HG03139 (cell line): ENCODE measurements at regions not wholly inside any gene's neighbourhood (a gene's known extent, or its start where the extent isn't known, plus 50 kb on each side); places are given as distances from the start of the nearest gene placed in this dataset.

ENCODE experiments used
- ATAC-seq: cut with Tn5 transposase; IDR thresholded peaks from one replicate; pipeline ENCODE4 v1.9.1; 2021; ENCODE audit not compliant: unreplicated experiment

DNA sequence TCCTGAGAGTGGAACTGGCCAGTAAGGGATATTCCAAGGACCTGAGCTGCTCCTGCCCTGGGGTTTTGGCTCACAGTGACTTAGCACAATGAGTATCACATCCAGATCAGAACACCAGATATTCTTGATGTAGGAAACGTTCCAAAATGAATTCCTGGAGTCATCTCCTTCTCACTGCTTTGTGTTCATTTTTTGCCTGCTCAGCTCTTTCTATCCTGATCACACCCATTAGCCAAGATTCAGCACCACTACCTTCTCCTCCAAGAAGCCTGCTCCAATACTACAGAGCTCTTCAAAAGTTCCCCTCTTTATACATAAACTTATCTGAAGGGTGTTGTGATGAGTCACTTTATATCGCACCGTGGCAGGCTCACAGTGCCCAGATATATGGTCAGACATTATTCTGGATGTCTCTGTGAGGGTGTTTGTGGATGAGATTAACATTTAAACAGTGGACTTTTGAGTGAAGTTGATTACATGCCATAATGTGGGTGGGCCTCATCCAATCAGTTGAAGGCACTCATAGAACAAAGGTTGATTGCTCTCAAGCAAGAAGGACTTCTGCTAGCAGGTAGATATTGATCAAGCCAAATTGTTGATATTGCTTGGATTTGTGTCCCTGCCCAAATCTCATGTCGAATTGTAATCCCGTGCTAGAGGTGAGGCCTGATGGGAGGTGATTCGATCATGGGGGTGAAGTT is 1155.2 kb upstream of the AUTS2 start:
- ATAC-seq, result no peak

DNA sequence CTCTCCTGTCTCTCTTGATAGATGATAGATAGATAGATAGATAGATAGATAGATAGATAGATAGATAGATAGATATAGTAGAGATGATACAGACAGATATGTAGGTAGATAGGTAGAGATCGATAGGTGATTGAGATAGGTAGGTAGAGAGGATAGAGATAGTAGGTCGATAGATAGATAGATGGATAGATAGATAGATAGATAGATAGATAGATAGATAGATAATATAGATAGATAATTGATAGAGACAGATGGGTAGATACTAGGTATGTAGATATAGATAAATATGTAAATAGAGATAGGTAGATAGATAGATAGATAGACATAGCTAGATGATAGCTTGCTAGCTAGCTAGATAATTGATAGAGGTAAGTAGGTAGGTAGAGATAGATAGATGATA is 1154.2 kb upstream of the AUTS2 start:
- ATAC-seq, result no peak

DNA sequence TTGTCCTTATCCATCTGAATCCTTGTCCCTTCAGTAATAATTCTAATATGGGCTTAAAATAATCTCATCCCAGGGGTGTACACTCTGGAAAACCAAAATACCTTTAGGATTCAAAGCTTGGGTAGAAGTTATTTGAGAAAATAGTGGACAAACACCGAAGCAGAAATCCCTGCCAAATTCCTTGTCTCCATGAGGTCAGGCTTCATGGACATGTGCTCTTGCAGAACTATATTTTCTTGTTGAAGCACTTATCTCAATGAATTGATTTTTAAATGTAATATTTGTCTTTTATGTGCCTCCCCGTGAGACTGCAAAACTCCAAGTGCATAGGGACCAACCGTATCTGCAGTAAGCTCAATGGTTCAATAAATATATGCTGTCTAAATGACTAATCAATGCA is 1153.3 kb upstream of the AUTS2 start:
- ATAC-seq, result no peak

DNA sequence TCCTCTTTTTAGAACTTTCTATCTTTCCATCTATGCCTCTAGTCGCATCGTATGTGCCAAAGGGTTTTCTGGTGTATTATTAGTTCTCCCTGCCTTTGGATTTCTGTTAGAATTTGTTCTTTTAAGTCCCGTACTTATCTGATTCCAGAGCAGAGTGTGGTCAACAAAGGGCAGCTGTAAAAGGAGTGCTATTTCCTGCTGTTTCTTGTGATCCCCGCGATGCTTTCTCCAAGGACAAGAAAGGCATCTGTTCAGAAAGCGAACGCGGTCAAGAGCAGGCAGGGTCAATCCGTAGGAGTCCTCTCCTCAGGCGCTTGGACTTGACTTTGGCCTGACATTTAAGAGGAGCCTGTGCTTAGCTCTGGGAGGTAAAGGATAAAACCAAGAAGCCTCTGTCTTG is 1152.1 kb upstream of the AUTS2 start:
- ATAC-seq, result no peak

DNA sequence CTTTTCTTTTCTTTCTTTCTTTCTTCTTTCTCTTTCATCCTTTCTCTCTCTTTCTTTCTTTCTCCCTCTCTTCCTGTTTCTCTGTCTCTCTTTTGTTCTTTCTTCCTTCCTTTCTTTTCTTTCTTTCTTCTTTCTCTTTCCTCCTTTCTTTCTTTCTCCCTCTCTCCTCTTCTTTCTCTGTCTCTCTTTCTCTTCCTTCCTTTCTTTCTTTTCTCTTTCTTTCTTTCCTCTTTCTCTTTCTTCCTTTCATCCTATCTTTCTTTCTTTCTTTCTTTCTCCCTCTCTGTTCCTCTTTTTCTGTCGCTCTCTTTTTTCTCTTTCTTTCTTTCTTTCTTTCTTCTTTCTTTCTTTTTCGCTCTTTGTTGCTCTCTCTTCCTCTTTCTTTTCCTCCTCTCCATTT is 1149.2 kb upstream of the AUTS2 start:
- ATAC-seq, result no peak

DNA sequence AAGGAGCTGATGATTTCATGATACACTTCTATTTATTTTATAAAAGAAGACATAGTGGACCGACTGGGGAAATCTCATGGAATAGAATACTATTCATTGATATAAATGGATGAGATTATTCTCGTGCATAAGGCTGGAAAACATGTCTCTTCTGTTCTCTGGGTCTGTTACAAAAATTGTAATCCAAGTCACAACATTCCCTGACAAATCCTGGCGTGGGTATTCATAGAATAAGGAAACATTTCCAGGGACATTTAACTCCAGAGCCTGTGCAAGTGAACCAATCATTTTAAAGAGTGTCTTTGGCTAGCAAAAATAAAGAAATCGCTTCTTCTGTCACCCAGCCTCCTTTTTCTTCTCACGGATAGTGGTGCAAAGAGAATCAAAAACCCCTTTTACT is 1148.5 kb upstream of the AUTS2 start:
- ATAC-seq, result no peak

DNA sequence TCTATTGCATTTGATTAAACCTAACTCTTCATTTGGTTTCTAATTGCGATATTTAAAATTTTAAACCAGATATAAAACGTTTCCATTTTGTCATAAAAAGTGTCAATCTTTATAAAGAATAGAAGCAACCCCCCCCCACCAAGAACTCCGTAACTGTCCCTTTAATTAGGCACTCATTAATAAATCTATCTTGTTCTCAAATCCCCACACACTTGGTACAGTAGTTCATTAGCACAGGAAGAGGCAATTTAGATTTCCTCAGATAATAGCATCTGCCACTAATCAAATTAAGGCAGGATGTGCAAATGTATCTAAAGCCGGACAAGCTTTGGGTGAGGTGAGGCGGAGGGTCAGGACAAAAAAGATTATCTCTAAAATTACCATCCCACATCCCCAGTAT is 1143.3 kb upstream of the AUTS2 start:
- no peak for ATAC-seq

DNA sequence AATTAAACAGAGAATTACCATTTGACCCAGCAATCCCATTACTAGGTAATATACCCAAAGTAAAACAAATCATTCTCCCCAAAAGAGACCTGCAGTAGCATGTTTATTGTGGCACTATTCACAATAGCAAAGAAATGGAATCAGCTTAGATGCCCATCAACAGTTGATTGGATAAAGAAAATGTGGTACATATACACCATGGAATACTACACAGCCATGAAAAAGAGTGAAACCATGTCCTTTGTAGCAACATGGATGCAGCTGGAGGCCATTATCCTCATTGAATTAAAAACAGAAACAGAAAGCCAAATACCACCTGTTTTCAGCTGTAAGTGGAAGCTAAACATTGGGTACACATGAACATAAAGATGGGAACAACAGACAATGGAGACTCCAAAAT is 1141.8 kb upstream of the AUTS2 start:
- ATAC-seq, result no peak

DNA sequence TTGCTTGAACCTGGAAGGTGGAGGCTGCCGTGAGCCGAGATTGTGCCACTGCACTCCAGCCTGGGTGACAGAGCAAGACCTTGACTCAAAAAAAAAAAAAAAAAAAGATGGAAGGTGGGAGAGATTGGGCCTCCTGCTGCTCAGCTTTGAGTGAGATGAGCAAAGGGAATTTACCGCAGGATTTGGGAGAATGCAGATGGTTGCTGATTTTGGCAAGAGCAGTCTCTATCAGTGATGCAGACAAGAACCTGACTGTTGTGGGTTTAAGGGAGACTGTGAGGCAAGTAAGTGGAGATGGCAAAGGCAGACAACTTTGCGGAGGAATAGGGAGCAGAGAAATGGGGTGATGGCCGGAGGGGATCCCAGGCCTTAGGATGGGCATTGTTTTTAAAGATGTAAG is 1140.8 kb upstream of the AUTS2 start:
- ATAC-seq, result no peak

DNA sequence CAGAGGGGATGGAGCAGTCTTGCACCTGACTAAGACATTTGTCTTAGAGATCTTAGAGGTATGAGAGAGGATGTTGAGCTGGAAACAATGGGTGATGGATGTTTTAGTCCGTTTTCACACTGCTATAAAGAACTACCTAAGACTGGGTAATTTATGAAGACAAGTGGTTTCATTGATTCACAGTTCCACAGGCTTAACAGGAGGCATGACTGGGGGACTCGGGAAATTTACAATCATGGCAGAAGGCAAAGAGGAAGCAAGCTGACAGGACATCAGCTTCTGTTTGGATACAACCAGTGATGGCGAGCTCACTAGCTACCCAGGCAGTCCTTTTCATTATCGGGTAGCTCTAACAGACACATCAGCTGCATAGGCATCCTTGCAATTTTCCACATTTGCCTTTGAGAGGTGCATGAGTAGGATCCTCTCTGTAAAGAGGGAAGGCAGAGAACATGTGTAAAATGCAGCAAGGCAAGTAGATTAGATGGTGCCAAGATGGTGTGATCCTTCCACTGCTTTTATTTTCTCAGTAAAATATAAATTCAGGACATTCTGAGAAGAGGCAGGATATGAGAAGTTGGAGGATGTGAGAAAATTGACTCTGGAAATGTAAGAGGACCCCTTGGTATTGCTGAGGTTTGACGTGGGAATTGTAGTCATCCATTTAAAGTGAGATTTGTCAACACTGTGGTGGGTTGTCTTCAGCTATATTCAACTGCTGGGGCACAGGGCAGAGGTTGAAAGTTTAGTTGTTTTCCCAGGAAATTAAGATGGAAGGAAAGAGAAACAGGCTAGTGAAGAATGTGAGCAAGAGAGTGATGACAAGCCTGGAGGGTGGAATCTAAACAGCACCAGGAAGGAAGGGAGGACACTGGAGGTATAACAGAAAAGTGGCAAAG is 1140.0 kb upstream of the AUTS2 start:
- ATAC-seq, result no peak

DNA sequence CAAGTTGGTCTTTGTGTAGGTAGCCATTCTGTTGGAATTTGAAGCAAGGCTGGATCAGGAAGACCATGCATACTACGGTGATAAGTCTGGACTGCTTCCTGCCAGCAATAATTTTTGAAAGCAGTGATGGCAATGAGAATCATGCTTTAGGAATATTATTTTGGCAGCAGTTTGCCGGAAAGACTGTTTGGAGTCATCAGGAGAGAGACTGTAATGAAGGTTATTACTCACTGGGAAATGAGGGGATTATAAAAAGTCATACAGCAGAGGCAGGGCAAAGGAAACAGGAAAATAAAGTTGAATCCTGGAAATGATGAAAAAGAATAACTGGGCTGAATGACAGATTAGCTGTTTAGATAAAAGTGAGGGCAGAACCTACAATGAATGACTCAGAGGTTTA is 1136.8 kb upstream of the AUTS2 start:
- no peak for ATAC-seq

DNA sequence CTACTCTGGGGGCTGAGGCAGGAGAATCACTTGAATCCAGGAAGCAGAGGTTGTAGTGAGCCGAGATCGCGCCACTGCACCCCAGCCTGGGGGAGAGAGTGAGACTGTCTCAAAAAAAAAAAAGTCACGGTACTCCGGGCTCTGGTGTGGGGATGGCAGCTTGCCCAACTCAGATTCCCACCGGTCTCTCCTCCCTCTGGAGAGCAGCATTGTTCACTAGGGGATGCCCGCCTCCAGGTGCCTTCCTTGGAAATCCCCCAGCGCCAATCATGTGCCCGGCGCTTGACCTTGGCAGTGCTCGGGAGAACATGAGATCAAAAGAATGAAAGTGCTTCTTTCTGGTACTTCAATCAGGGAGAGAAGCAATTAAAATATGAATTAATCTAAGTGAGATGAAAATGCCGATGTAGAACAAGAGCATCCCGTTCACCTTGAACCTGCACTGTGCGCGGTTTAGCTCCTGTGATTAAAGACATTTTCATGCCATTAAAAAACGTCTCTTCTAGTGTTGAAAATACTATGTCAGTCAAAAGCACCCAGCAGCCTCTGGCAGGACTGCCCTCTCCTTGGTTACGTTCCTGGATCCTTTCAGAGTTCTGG is 1127.3 kb upstream of the AUTS2 start:
- no peak for ATAC-seq

DNA sequence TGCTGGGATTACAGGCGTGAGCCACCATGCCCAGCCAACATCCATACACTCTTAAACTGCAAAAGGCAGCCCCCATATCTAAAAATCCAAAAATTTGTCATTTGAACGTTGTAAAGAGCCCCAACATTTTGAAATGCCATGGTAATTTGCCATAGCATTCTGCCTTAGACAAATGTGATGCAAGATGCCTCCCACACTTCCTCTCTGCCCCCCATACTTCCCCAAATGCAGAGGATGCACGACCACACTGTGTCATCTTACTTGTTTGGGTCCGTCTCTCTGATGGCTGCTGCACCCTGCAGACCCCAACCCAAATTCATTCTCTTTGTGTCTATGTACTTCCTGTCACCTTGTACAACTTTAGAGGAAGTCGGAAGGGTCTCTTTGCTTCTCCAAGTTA is 1125.6 kb upstream of the AUTS2 start:
- no peak for ATAC-seq

DNA sequence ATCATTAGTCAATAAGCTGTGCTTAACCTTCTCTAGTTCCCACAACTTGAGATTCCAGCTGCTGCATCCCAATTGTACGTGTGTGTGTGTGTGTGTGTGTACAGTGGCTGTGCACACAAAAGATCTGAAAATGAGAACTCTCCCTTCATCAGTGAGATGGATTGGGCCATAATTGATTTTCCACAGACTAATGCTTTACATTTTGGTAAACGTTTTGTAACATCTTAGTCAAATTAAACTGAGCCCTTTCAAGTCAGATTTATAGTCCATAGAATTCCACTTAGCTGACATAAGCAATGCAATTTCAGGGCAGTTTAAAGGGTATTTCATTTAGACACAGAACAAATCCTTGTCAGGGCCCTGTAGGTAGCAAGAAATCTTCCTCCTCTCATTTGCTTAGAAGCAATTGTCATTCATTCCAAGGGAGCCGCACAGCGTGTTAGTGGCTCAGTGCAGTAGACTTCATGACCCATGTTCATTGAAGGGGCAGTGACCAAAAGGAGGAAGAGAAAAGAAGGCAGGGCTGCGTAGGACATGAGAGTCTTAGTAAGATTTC is 1123.5 kb upstream of the AUTS2 start:
- ATAC-seq, result no peak

DNA sequence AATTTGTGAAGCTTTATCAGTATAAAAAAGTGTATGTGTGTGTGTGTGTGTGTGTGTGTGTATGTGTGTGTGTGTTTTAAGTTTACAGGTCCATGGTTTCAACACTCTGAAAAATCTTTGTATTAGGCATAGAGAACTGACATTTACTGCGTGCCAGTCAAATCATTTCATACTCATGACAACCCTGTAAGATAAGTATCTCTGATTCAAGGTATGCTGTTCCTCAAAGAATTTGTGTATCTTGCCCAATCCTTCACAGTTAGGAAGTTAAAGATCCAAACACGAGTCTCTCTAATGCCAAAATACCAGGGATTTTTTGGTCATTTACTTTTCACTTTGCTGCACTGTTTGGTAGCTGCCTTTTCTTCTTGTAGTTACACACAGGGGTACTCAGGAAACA is 1121.3 kb upstream of the AUTS2 start:
- no peak for ATAC-seq

DNA sequence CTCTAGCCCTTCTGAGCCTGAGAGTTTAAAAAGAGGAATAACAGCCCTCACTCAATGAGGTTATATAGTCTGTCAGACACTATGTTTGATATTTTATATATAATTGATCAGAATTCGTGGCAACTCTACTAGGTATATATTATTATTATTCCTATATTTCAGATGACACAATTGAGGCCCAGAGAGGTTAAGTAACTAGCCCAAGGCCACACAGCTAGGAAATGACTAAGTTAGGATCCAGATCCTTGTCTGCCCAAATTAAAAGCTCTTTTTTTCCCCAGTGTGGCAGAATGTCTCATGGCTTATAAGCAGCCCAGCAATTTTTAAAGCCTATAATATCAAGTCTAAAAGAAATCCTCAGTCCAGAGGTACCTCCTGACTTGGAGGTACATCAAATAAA is 1119.9 kb upstream of the AUTS2 start:
- ATAC-seq, result no peak

DNA sequence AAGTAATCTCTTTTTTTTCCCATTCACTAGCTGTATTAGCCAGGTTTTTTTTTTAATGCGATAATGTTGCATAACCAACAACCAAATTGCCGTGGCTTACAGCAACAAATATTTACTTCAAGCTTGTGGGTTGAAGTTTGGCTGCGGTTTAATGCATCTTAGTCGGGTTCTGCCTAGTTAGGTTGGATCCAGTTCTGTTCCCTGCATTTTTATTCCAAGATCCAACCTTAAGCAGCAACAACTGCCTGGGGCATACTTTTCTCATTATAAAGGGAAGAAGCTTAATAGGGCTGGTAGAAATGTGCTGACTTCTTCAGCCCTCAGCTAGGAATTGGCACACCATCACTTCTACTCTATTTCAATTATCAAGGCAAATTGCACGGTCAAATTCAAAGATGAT is 1115.5 kb upstream of the AUTS2 start:
- ATAC-seq, result no peak

DNA sequence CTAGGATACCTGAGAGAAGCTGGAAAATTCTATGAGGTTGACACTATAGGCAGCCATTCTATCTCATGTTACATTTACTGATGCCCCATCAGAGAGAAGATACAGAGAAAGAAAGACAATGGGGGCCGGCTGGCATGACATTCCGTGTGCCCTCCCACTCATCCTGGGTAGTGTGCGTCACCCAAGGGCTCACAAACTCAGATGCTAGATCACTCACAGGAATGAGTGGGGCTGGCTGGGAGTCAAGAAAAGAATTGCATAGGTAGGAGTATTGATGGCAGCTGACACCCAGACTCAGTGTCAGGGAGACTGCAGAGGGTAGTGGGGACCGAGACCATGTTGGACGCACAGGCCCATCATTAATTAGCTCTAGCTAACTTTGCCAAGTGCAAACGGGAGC is 1113.5 kb upstream of the AUTS2 start:
- ATAC-seq, result no peak

DNA sequence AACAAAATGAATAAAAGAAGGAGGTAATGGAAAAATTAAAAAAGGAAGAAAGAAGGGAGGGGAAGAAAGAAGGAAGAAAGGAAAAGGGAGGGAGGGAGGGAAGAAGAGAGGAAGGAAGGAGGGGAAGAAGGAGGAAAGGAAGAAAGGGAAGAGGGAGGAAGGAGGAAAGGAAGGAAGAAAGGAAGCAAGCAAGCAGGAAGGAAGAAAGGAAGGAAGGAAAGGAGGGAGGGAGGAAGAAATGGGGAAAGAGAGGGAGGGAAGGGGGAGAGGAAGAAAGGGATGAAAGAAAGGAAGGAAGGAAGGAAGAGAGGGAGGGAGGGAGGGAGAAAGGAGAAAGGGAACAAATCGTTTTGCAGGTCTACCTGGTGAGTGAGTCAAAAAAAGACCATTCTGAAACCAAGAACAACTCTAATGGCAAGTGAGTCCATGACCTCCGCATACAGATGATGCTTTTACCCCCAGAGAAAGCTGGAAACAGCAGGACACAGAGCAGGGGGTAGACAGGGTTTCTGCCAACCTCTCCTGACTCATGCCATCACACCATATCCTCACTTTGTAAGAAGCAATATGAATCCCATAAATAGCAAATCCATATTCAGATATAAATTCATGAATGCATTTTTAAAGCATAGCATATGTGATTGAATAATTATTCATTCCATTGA is 1112.9 kb upstream of the AUTS2 start:
- no peak for ATAC-seq

DNA sequence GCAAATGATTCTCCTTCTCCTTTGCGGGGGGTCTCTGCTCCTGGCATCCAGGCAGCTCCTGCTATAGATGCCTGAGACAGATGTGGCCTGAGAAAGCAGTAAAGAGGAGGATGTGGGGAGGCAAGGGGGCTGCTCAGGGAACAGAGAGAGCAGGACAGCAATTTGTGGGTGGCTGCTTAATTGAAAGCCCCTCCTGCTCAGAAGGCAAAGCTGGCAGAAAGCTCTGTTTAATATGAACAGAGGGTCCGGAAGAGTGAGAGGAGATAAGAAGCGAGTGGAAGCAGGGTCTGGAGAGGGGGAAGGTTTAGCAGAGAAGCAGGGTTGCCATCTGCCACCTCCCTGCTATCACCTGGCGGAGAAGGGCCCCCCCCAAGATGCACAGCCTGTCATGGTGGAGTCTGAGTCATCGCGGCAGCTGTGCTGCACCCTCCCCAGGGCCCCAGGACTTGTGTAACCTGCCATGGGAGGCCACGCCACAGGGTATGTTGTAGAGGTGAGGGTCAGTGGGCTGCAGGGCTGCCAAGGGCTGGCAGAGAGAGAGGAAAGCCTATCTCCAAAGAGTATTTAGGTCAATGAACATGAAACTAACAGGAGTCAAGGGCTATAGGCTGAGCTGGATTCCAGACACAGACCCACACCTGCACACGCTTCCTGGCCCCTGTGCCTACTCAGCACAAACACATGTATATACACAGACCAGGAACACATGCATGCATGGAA is 1109.8 kb upstream of the AUTS2 start:
- ATAC-seq, result no peak
